OCI-LY7 (cell line): ENCODE measurements at regions not wholly inside any gene's neighbourhood (a gene's known extent, or its start where the extent isn't known, plus 50 kb on each side); places are given as distances from the start of the nearest gene placed in this dataset. TPM values are rescaled to one million over a fixed set of nuclear protein-coding genes. Genes with fewer than 3 reads are reported as not detected.
"Not testable (repeated sequence)": the region's sequence is repeated elsewhere in the genome, so short reads cannot be mapped to it uniquely, and the experiment has no call there.

ENCODE experiments used
- BruUV-seq: library from RNA; stranded (reverse); fragments of 400-500 nt; replicated peaks from 2 replicates; lab custom pipeline; 2021; lab: Mats Ljungman, UMichigan
- CTCF ChIA-PET: fragments of 300-600 bp; sonication (Branson Sonifier 250); formaldehyde crosslinking; loops from one replicate; lab custom pipeline; 2022; ENCODE audit warnings: antibody characterized with exemption; ENCODE audit not compliant: unreplicated experiment; lab: Charles Lee
- POLR2A ChIA-PET: fragments of 300-600 bp; sonication (Branson Sonifier 250); formaldehyde crosslinking; loops from one replicate; lab custom pipeline; 2022; ENCODE audit warnings: antibody characterized with exemption; lab: Charles Lee
- DNase-seq: peaks from one replicate; pipeline ENCODE4 v3.0.0-alpha.2; 2015; ENCODE audit warnings: low spot score
- H2AFZ ChIP-seq: fragments of 200-600 bp; sonication (generic), shearing (Covaris generic); 2 replicates; pipeline ENCODE4 v1.6.1; 2014; ENCODE audit warnings: mild to moderate bottlenecking, antibody characterized with exemption, low read length, moderate library complexity
- H3K27ac ChIP-seq: fragments of 200-600 bp; sonication (generic); 2 replicates; pipeline ENCODE4 v1.5.1; 2014; ENCODE audit warnings: mixed run types, low read depth, mild to moderate bottlenecking, moderate library complexity, low read length, inconsistent platforms; ENCODE audit not compliant: poor library complexity, severe bottlenecking
- H3K36me3 ChIP-seq: fragments of 200-600 bp; sonication (generic); 2 replicates; pipeline ENCODE4 v1.6.1; 2014; ENCODE audit warnings: mild to moderate bottlenecking, antibody characterized with exemption, low read length, moderate library complexity, mixed read lengths; ENCODE audit not compliant: insufficient read depth
- H3K4me1 ChIP-seq: fragments of 200-600 bp; sonication (generic); 2 replicates; pipeline ENCODE4 v1.5.1; 2014; ENCODE audit warnings: mild to moderate bottlenecking, low read length; ENCODE audit not compliant: insufficient read depth, poor library complexity, severe bottlenecking
- H3K4me2 ChIP-seq: fragments of 200-600 bp; sonication (generic); 2 replicates; pipeline ENCODE4 v1.6.1; 2014; ENCODE audit warnings: mild to moderate bottlenecking, low read length
- H3K4me3 ChIP-seq: fragments of 200-600 bp; sonication (generic); 2 replicates; pipeline ENCODE4 v1.5.1; 2014; ENCODE audit warnings: mild to moderate bottlenecking, low read depth, low read length; ENCODE audit not compliant: poor library complexity, severe bottlenecking
- H3K79me2 ChIP-seq: fragments of 200-600 bp; sonication (generic); 2 replicates; pipeline ENCODE4 v1.6.1; 2016; ENCODE audit warnings: low read depth, mild to moderate bottlenecking, low read length, moderate library complexity, mixed read lengths; ENCODE audit not compliant: insufficient read depth
- H3K9me2 ChIP-seq: fragments of 200-600 bp; sonication (generic); 2 replicates; pipeline ENCODE4 v1.6.1; 2016; ENCODE audit warnings: mild to moderate bottlenecking, low read length, mixed read lengths; ENCODE audit not compliant: insufficient read depth
- H3K9me3 ChIP-seq: fragments of 200-600 bp; sonication (generic); 2 replicates; pipeline ENCODE4 v1.6.1; 2014; ENCODE audit warnings: mild to moderate bottlenecking, mixed run types, low read length, mixed read lengths
- H4K20me1 ChIP-seq: fragments of 200-600 bp; sonication (generic); 2 replicates; pipeline ENCODE4 v1.6.1; 2014; ENCODE audit warnings: mild to moderate bottlenecking, antibody characterized with exemption, low read length, moderate library complexity, mixed read lengths; ENCODE audit not compliant: insufficient read depth
- intact Hi-C: fragments of 100-400 bp; cut with micrococcal nuclease; formaldehyde crosslinking; loops from one replicate; pipeline ENCODE4 v1.10.0; 2022; ENCODE audit not compliant: unreplicated experiment
- small RNA-seq: library from RNA; depleted of rRNA; stranded (forward); fragments of <200 nt; gene quantifications from one replicate; pipeline ENCODE3, GENCODE V24; 2014

DNA sequence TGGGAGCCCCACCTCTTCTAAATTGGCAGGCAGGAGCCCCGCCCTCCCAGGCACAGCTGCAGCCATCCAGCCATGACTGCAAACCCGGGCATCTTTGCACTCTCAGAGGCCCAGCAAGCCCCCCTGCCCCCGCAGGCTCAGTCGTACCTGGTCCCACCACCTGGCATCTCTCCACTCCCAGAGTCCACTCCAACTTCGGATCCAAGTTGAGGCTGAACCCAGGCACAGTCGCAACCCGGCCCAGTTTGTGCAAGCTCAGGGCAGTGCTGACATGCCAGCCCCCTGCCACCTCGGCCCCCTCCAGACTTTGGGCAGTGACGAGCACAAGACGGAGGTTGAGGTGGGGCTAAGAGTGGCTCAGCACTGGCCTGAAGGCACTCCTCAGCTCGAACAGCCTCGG lies 632.4 kb downstream of the CWH43 start:
- H3K4me2 ChIP-seq, BruUV-seq, H3K4me1 ChIP-seq: not testable (repeated sequence)

DNA sequence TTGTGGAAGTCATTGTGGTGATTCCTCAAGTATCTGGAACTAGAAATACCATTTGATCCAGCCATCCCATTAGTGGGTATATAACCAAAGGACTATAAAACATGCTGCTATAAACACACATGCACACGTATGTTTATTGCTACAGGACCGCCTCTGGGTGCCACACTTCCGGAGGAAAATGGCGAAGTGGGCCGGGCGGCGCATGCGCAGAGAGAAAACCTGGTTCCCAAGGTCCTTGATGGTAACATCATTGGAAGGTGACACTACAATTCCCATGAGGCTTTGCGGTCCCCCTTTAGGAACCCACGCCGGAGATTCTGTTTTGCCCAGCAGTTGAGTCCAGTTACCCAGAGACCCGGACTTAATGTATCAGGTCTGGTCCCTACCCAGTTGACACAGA lies 640.4 kb downstream of the CWH43 start:
- H3K4me1 ChIP-seq, H4K20me1 ChIP-seq, CTCF ChIA-PET, POLR2A ChIA-PET, BruUV-seq, H3K9me2 ChIP-seq, H3K79me2 ChIP-seq, intact Hi-C loops, H3K4me2 ChIP-seq, H3K27ac ChIP-seq, H2AFZ ChIP-seq, H3K4me3 ChIP-seq, H3K9me3 ChIP-seq, DNase-seq, H3K36me3 ChIP-seq: not testable (repeated sequence)

More for the DNA sequence above, 632.4 kb downstream of the CWH43 start:
- CTCF ChIA-PET, DNase-seq, H3K79me2 ChIP-seq, H3K27ac ChIP-seq, intact Hi-C loops, H3K9me3 ChIP-seq, H3K36me3 ChIP-seq, H2AFZ ChIP-seq, H3K4me3 ChIP-seq, POLR2A ChIA-PET, H3K9me2 ChIP-seq, H4K20me1 ChIP-seq: not testable (repeated sequence)

Small RNA genes in the stretch of these regions (small RNA-seq; reads per million reads assigned to genes)
- gene AC119751.2 (not detected), gene AC119751.6 (not detected), gene AC119751.7 (not detected), gene AC119751.8 (not detected)
